ENCODE measurements at regions not wholly inside any gene's neighbourhood (a gene's known extent, or its start where the extent isn't known, plus 50 kb on each side); places are given as distances from the start of the nearest gene placed in this dataset.

DNA sequence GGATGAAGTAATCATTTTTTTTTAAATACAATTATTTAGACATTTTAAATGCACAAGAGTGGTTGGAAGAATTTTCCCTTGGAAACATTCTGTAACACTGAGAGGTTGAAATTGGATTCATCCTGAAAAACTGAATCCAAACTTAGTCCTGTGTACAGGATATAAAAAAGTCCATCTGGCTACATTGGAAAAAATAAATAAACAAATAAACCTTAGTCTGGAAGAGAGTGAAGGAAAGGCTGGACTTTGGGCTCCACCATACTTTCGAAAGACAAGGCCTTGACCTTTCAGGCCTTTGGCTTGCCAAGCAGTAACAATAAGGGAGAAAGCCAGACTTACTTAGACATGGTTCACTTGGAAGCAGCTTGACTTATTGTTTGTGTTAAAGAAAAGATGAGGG lies 664.3 kb downstream of the TENT5A start:
- TF ChIP-seq CTCF (IDR thresholded peaks at IDR 0.05 in 2 of 3, conservative IDR thresholded peaks at IDR 0.05 in 1 of 3; ENCODE audit: control insufficient read depth in 2 of 3, extremely low read depth in 1 of 3, insufficient read depth in 1 of 3, low read depth in 3 of 3, low read length in 3 of 3) (no peak), POLR2A (IDR thresholded peaks at IDR 0.05; ENCODE audit: low read depth, low read length) (no peak), TAF1 (IDR thresholded peaks at IDR 0.05; ENCODE audit: borderline replicate concordance, low read depth, low read length) (no peak), SMC3 (IDR thresholded peaks at IDR 0.05; ENCODE audit: borderline replicate concordance, low read length) (no peak), ESRRA (IDR thresholded peaks at IDR 0.05; ENCODE audit: low read length) (no peak)
- TF ChIP-seq, protein P1, sequence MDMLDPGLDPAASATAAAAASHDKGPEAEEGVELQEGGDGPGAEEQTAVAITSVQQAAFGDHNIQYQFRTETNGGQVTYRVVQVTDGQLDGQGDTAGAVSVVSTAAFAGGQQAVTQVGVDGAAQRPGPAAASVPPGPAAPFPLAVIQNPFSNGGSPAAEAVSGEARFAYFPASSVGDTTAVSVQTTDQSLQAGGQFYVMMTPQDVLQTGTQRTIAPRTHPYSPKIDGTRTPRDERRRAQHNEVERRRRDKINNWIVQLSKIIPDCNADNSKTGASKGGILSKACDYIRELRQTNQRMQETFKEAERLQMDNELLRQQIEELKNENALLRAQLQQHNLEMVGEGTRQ (IDR thresholded peaks at IDR 0.05; ENCODE audit: borderline replicate concordance, low read depth, low read length): no peak
- TF ChIP-seq, protein P2, sequence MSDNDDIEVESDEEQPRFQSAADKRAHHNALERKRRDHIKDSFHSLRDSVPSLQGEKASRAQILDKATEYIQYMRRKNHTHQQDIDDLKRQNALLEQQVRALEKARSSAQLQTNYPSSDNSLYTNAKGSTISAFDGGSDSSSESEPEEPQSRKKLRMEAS (IDR thresholded peaks at IDR 0.05; ENCODE audit: low read depth, low read length): no peak
- TF ChIP-seq, protein P3, sequence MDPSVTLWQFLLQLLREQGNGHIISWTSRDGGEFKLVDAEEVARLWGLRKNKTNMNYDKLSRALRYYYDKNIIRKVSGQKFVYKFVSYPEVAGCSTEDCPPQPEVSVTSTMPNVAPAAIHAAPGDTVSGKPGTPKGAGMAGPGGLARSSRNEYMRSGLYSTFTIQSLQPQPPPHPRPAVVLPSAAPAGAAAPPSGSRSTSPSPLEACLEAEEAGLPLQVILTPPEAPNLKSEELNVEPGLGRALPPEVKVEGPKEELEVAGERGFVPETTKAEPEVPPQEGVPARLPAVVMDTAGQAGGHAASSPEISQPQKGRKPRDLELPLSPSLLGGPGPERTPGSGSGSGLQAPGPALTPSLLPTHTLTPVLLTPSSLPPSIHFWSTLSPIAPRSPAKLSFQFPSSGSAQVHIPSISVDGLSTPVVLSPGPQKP (IDR thresholded peaks at IDR 0.05; ENCODE audit: low read depth, low read length): no peak
